SH-SY5Y (cell line): ENCODE measurements at regions not wholly inside any gene's neighbourhood (a gene's known extent, or its start where the extent isn't known, plus 50 kb on each side); places are given as distances from the start of the nearest gene placed in this dataset.

Source experiments
- GATA2 ChIP-seq: IDR thresholded peaks from 2 replicates; pipeline ENCODE4 v1.6.1; 2011; ENCODE audit warnings: mild to moderate bottlenecking, low read depth, low read length
- GATA3 ChIP-seq: IDR thresholded peaks from 2 replicates; pipeline ENCODE4 v1.6.1; 2011; ENCODE audit warnings: low read depth, mild to moderate bottlenecking, low read length, moderate library complexity

DNA sequence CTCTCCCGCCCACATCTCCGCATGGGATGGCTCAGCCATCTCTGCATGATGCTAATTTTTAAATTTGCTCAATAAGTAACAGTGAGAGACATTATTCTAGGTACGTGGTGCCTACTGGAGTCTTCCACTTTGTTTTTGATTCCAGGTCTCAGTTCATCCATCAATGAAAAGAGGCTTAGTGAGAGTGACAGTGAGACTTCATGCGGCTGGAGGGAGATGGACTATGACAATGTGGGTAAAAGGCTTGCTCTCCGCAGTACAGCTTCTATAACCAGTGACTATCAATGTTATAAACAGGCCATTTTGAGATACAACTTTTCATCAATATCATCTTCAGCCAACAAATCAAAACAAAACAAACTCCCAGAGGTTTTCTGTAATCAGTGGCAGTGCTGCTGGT lies 563.4 kb upstream of the MKI67 start:
- no peak for TF ChIP-seq GATA3
- no peak for TF ChIP-seq GATA2
